DND-41 (cell line): ENCODE measurements at regions not wholly inside any gene's neighbourhood (a gene's known extent, or its start where the extent isn't known, plus 50 kb on each side); places are given as distances from the start of the nearest gene placed in this dataset.

Experiments
- CTCF ChIP-seq: IDR thresholded peaks from 2 replicates; pipeline ENCODE4 v1.5.1; 2012; ENCODE audit warnings: borderline replicate concordance, low read length, moderate library complexity, mild to moderate bottlenecking; ENCODE audit not compliant: poor library complexity, severe bottlenecking; ENCODE audit errors: extremely low read depth
- EZH2 ChIP-seq: IDR thresholded peaks from 3 replicates; pipeline ENCODE4 v1.6.1; 2012; ENCODE audit warnings: borderline replicate concordance, low read depth, mild to moderate bottlenecking, moderate library complexity, low read length, inconsistent platforms; ENCODE audit not compliant: severe bottlenecking

DNA sequence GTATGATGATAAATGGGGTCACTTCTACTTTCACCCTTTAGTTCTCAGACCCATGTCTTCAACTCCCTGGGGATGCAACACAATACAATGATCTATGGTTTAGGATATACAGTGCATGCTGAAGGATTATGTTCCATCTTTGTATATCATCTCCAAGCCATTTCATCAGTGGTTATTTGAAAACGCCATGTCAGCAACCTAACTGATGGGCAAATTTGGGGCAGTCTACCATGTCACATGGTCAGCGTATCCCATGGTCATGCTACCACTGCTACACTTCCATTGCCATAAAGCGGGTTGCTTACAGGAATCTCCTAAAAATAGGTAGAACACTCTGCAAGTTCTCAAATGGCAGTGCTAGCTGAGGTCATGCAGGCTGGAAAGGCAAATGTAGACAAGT, 236.5 kb upstream of the ISX start:
- no peak for TF ChIP-seq CTCF
- no peak for TF ChIP-seq EZH2
